Activated CD4-positive, alpha-beta T cell treated with anti-CD3 and anti-CD28 coated beads, Interleukin-2, amount 50 U/mL, for 4 hours (primary cell): ENCODE measurements at regions not wholly inside any gene's neighbourhood (a gene's known extent, or its start where the extent isn't known, plus 50 kb on each side); places are given as distances from the start of the nearest gene placed in this dataset.
A peak's percentile ranks its signal among the peaks of the same experiment; 100 is the strongest.
"Not testable (repeated sequence)": the region's sequence is repeated elsewhere in the genome, so short reads cannot be mapped to it uniquely, and the experiment has no call there.

ENCODE experiments used
- DNase-seq, 2 experiments: peaks; one replicate each; pipeline ENCODE4 v3.0.0-alpha.2; 2020

- DNase-seq = no peak
These were observed 148.7 kb upstream of the NEDD9 start for GRCh38 chr6:11380969-11381744.

- no peak for DNase-seq
These were observed 148.1 kb upstream of the NEDD9 start for GRCh38 chr6:11380549-11380948.

- DNase-seq = no peak
These were observed 147.3 kb upstream of the NEDD9 start for GRCh38 chr6:11379805-11380204.

GRCh38 chr6:11378639-11379038, 146.2 kb upstream of the NEDD9 start:
- DNase-seq = no peak

- no peak for DNase-seq
These were observed 141.9 kb upstream of the NEDD9 start for GRCh38 chr6:11374036-11375010.

GRCh38 chr6:11373208-11373607, 140.7 kb upstream of the NEDD9 start:
- DNase-seq = no peak

- not testable (repeated sequence) for DNase-seq
These were observed 139.8 kb upstream of the NEDD9 start for GRCh38 chr6:11372186-11372790.

DNA sequence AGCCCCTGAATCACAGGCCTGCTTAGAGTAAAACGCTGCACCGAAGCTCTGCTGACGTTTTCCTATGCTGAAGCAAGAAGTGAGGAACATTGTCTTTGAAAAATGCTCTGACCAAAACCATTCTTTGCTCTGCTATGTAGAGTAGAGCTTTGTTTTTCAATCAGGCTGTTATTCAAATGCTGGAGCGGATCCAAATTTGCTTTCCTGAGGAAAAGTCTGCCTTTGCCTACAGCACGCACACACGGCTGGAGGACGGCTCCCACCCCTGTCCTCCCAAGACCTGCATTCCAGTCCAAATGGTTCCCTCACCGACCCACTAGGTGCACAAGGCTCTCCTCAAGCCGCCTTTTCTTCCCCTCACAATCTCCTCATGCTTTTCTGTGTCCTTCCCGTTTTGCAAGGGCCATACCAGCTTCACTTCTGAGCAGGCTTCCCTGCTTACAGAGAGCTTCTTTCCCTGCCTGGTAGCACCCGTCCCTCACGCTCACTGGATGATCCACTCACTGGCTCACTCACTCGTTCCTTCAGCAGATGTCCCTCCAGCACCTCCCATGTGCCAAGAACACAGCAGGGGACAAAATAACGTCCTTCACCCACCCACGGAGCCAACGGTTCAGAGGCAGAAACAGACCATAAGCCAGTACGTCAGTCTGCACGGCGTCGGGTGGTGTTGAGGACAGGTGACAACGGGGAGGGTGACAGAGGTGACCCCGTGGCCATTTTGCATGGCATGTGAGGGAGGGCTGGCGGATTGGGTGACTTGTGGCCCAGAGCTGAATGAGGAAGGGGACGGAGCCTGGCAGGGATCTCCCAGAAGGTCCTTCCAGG, 137.9 kb upstream of the NEDD9 start:
- DNase-seq = no peak

DNA sequence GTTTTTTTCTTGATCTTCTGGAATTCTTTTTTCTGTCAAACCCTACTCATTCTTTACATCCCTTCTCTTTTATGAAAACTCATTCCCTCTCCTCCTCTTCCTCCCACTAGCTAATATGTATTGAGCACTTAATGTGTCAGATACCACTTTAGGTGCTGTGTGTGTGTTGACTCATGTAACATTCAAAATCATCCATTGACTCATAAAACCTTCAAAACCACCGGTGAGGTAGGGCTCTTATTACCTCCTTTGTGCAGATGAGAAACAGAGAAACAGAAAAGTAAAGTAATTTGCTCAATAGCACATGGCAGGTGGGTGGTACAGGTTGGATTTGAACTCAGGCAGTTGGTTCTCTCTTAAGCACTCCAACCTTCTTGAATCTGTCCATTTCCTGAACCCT, 136.3 kb upstream of the NEDD9 start:
- no peak for DNase-seq

- DNase-seq = no peak
These were observed 135.8 kb upstream of the NEDD9 start for GRCh38 chr6:11368264-11368663.

DNA sequence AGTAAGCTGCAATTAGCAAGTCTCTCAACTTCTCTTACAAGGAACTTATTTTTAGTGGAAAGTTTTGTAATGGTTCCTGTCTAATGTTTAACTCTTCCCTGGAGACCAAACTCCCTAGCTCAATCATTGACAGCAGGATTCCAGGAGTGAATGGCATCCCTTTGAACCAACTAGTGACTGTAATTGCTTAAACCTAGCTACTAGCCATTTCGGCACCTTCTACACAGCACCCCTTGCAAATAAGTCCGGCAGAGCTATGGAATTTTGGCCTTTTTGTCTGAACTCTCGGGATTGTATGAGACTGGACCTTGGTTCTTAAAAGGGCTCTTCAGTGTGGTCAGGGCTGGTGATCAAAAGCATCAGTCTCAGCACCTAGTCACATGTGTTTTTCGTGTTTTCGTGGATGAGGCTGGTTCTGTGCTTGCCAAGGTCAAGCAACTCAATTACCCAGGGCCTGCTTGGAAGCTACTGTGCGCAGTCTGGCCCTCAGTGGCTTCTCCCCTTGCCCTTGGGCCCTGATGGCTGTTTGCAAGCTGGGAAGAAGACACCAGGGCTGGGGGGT, 135.3 kb upstream of the NEDD9 start:
- no peak for DNase-seq

DNA sequence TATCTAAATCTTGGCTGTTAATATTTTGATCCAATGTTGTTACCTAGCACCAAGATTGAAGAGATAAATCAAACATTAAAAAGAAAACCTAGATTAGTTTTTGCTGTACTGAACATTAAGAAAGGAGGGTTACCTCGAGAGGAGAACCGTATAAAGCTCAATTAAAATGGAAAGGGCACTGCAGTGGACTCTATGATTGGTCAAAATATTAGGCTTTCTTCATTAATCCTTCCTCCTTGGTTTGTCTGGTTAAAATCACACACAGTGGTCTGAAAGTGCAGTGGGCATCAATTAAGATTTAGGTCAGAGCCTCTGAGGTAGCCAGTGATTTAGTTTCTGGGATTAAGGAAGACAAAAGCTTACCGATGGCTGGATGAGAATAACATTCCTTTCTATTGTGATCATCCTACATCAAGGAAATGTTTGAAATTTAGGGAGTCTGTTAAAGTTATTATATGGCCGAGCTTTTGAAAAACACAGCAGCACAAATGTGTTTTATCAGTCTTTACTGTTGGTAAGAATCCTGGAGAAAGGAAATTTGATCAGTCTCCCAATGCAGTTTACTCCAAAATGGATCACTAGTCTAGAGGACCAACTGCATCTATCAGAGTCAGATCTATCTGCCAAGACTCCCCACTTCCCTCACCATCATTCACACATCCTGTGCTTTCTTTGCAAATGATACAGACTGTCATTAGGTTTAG, 134.6 kb upstream of the NEDD9 start:
- DNase-seq = no peak

- DNase-seq = peak; percentile 24 to 38
These were observed 133.9 kb upstream of the NEDD9 start for GRCh38 chr6:11366183-11366933.

DNA sequence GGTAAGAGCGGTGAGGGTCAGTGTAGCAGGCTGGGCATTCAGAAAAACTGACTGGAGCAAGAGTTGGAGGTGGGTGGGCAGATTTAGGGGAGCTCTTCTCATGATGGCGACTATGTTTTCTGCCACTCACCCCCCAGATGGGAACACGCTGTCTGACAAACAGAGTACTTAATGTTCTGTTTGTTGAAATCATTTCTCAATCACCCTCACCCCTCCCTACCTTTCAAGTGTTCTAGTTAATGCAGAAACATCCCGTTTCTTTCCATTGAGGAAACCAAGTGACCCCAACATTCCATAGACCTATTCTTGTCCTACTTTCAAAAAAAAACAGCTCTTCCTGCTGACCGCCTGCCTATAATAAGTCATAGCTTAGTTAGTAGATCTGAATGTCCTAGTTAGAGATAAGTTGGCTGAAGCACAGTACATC, 132.5 kb upstream of the NEDD9 start:
- DNase-seq = no peak

DNA sequence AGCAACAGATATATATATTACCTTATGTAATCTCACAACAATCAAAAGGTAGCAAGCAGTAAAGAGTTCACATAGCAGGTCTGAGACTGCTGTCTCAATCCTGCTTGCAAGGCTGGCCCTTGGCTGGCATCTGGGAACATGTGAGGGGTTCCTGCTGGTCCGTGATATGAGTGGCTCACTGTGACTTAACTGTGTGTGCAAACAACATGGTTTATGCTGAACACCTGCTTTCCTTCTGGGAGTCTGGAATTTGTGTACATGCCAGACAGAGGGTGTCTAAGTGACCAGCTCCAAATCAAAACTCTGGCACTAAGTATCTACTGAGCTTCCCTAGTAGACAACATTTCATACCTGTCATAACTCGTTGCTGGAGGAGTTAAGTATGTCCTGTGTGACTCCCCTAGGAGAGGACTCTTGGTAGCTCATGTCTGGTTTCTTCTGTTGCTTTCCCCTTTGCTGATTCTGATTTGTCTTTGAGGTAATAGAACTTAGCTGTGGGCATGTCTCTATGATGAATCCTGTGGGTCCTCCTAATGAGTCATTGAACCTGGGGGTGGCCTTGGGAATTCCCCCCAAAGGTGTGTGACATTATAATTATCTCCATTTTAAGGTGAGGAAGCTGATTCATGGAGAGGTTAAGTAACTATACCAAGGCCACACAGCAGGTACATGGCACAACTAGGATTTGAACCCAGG, 131.6 kb upstream of the NEDD9 start:
- DNase-seq = peak; percentile 51 to 65

- no peak for DNase-seq
These were observed 130.1 kb upstream of the NEDD9 start for GRCh38 chr6:11362564-11362963.

DNA sequence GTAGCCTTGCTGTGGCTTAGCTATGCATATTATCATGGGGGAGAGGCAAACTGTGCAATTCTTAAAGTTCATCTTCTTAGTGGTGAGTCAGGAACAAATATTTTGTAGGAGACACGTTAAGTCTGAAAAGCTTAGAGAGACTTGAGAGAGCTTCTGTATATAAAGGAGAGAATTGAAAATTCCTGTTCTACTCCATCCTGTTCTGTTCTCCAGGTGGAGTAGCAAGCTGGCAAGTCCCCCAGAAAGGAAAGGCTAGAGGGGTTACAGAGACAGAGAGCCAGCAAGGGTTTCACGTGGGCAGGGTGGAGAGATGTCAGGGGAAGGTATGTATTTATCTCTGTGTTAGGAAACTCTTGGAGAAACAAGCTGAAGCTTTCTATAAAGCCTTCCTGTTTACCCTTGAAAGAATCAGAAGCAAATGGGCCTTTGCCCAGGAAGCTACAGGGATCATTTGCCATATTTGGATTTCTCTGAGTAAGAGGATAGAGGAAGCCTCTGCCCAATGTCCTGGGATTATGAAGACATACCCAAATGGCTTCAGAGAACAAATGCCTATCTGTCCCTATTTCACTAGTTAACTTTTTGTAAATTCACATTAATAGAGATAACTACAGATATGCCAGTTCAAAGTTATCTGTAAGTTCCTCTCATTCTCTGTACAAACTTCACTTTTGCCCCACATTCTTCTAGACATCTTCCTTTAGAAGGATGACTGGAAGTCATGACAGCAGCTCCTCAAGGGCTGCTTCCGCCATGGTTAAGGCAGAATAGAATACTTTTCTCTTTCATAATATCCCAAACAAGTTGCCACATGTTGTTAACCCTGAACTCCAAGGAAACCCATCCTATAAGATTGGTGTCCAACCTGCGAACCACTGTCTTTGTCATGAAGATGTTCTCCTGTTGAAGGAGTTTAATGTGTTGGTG, 126.7 kb upstream of the NEDD9 start:
- DNase-seq = no peak

DNA sequence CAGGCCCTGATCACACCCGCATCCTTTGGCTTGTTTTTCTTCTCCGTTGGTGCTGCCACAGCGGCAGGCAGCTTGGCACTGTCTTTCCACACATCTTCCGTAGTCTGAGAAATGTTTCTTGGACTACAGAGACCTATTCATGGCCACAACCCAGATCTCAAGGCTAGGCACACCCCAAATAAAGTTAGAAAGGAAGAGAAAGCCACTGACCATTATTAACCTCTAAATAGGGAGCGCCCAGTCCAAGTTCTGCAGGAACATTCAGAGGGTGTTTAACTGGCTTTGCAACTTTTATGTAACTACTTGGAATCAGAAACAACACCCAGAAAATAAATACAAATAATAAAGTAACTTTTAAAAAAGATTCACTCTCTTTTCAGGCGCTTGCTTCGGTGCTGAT, 124.8 kb upstream of the NEDD9 start:
- no peak for DNase-seq
